Lower leg skin (tissue), 3 donors: ENCODE measurements at regions not wholly inside any gene's neighbourhood (a gene's known extent, or its start where the extent isn't known, plus 50 kb on each side); places are given as distances from the start of the nearest gene placed in this dataset.

Experiments
- POLR2A ChIP-seq, 2 donors: fragments of 450-650 bp; IDR thresholded peaks; one replicate each; pipeline ENCODE4 v1.6.1; 2016 to 2017; ENCODE audit warnings: antibody characterized with exemption in 2 of 2, mild to moderate bottlenecking in 1 of 2, moderate library complexity in 1 of 2
- TF ChIP-seq, protein P1 (sequence below), 3 donors: fragments of 450-650 bp; IDR thresholded peaks; one replicate each; pipeline ENCODE4 v1.5.1; 2016; ENCODE audit warnings: antibody characterized with exemption in 3 of 3, mild to moderate bottlenecking in 3 of 3, moderate library complexity in 2 of 3

DNA sequence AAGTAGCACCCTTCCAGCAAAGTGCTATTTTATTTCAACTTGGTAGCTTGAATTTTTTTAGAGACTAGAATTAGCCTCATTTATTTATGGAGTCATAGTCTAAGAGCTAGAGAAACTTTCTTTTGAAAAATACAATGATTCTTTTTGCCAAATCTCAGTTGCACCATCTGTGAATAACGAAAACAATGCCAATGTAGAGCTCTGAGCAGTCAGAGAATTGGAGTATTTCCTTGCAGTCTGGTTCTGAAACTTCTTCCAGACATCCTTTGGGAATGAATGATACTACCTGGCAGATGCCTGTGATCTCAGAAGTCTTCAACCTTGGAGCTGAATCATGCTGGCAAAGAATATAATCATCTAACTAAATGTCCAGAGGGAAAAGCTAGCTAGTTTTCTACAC, 511.5 kb upstream of the CYLC2 start:
- TF ChIP-seq POLR2A (IDR thresholded peaks at IDR 0.05): no peak
- TF ChIP-seq, protein P1, sequence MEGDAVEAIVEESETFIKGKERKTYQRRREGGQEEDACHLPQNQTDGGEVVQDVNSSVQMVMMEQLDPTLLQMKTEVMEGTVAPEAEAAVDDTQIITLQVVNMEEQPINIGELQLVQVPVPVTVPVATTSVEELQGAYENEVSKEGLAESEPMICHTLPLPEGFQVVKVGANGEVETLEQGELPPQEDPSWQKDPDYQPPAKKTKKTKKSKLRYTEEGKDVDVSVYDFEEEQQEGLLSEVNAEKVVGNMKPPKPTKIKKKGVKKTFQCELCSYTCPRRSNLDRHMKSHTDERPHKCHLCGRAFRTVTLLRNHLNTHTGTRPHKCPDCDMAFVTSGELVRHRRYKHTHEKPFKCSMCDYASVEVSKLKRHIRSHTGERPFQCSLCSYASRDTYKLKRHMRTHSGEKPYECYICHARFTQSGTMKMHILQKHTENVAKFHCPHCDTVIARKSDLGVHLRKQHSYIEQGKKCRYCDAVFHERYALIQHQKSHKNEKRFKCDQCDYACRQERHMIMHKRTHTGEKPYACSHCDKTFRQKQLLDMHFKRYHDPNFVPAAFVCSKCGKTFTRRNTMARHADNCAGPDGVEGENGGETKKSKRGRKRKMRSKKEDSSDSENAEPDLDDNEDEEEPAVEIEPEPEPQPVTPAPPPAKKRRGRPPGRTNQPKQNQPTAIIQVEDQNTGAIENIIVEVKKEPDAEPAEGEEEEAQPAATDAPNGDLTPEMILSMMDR (IDR thresholded peaks at IDR 0.05): no peak
